Panc1 (cell line): ENCODE measurements at regions not wholly inside any gene's neighbourhood (a gene's known extent, or its start where the extent isn't known, plus 50 kb on each side); places are given as distances from the start of the nearest gene placed in this dataset.

Experiments used
- ATAC-seq: fragments of 200-7000 bp; cut with Tn5 transposase; 2 replicates; pipeline ENCODE4 v1.9.1; 2020; ENCODE audit warnings: mild to moderate bottlenecking, moderate library complexity
- BruUV-seq: library from RNA; stranded (reverse); fragments of 400-500 nt; replicated peaks from 2 replicates; lab custom pipeline; 2021; lab: Mats Ljungman, UMichigan
- CTCF ChIA-PET: fragments of 300-600 bp; sonication (Branson Sonifier 250); formaldehyde crosslinking; loops from one replicate; lab custom pipeline; 2022; ENCODE audit warnings: antibody characterized with exemption; lab: Charles Lee
- POLR2A ChIA-PET: fragments of 300-600 bp; sonication (Branson Sonifier 250); formaldehyde crosslinking; loops from one replicate; lab custom pipeline; 2022; ENCODE audit warnings: antibody characterized with exemption; lab: Charles Lee
- DNase-seq: peaks from one replicate; pipeline ENCODE4 v3.0.0-alpha.2; 2010; ENCODE audit warnings: low read depth, low spot score
- H3K27ac ChIP-seq: 2 replicates; pipeline ENCODE4 v1.5.1; 2011; ENCODE audit warnings: mild to moderate bottlenecking, low read length, inconsistent platforms
- H3K27me3 ChIP-seq: fragments of 200-500 bp; sonication (Bioruptor generic); 2 replicates; pipeline ENCODE4 v1.6.0; 2014; ENCODE audit warnings: low read length, inconsistent platforms; ENCODE audit not compliant: control insufficient read depth, insufficient read depth
- H3K36me3 ChIP-seq: fragments of 200-500 bp; sonication (Bioruptor generic); 2 replicates; pipeline ENCODE4 v1.5.1; 2014; ENCODE audit warnings: inconsistent platforms, mild to moderate bottlenecking, low read length, moderate library complexity; ENCODE audit not compliant: control insufficient read depth, insufficient read depth
- H3K4me1 ChIP-seq: 2 replicates; pipeline ENCODE4 v1.5.1; 2011; ENCODE audit warnings: inconsistent platforms, mild to moderate bottlenecking, low read length, moderate library complexity; ENCODE audit not compliant: control insufficient read depth, insufficient read depth
- H3K4me3 ChIP-seq, 2 experiments: 2 replicates each; pipeline ENCODE4 v1.5.1; 2011 to 2012; ENCODE audit warnings: low read depth in 2 of 2, low read length in 2 of 2, mild to moderate bottlenecking in 2 of 2, inconsistent platforms in 1 of 2, moderate library complexity in 1 of 2
- H3K9me3 ChIP-seq: fragments of 200-500 bp; sonication (Bioruptor generic); 2 replicates; pipeline ENCODE4 v1.5.1; 2014; ENCODE audit warnings: low read depth, mild to moderate bottlenecking, inconsistent platforms, low read length, moderate library complexity; ENCODE audit not compliant: control insufficient read depth, insufficient read depth
- POLR2AphosphoS5 ChIP-seq: IDR thresholded peaks from 2 replicates; pipeline ENCODE4 v1.6.1; 2012; ENCODE audit warnings: mild to moderate bottlenecking, low read depth, low read length, moderate library complexity
- SIN3A ChIP-seq: IDR thresholded peaks from 2 replicates; pipeline ENCODE4 v1.6.1; 2012; ENCODE audit warnings: low read depth, mild to moderate bottlenecking, low read length, moderate library complexity, borderline replicate concordance; ENCODE audit not compliant: insufficient read depth
- TCF7L2 ChIP-seq: IDR thresholded peaks from 2 replicates; pipeline ENCODE4 v1.6.1; 2011; ENCODE audit warnings: mild to moderate bottlenecking, low read depth, low read length, inconsistent platforms
- in situ Hi-C: cut with HindIII; loops from 2 replicates; pipeline ENCODE4 v1.10.0; 2016; ENCODE audit warnings: low sequenced_read_pairs, low pct_unique_long_range_greater_than_20kb
- intact Hi-C: fragments of 100-400 bp; cut with micrococcal nuclease; formaldehyde crosslinking; loops from one replicate; pipeline ENCODE4 v1.10.0; 2022; ENCODE audit not compliant: unreplicated experiment
- TF ChIP-seq, protein P1 (sequence below), 2 experiments: IDR thresholded peaks; 2 replicates each; pipeline ENCODE4 v1.6.1; 2011 to 2012; ENCODE audit warnings: low read depth in 2 of 2, control low read depth in 1 of 2, low read length in 1 of 2, mild to moderate bottlenecking in 1 of 2, moderate library complexity in 1 of 2; ENCODE audit not compliant: insufficient read depth in 1 of 2
- TF ChIP-seq, protein P2 (sequence below): fragments of 450-650 bp; IDR thresholded peaks from 2 replicates; pipeline ENCODE4 v1.5.1; 2017; ENCODE audit warnings: mild to moderate bottlenecking

DNA sequence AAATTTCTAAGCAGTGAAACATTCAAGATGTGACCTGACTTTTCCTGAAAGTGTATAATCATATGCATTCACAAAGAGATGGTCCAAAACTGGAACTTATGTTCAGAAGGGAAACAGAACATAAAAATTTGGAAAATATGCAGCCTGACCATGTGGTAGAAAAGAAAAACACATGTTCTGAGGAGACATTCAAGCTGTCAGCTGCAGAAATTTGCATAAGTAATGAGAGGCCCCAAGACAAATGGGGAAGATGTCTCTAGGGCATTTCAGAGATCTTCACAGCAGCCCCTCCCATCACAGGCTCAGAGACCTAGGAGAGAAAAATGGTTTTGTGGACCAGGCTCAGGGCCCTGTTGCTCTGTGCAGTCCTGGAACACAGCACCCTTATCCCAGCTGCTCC is 123.8 kb downstream of the RPIA start:
- no peak for ATAC-seq
- Histone ChIP-seq H3K27ac (no peak overlapping the region), H3K36me3 (no peaks in the 10 kb centered on the region), H3K4me3 (no peak overlapping the region), H3K27me3 (no peaks in the 10 kb centered on the region; the same call in 1 of the 2 replicates), H3K9me3 (no peaks in the 10 kb centered on the region), H3K4me1 (no peaks in the 10 kb centered on the region)
- DNase-seq = no peak
- intact Hi-C loops = no loop called here
- ChIA-PET POLR2A (no interaction called here), CTCF (no interaction called here)
- BruUV-seq = no TSS peak
- in situ Hi-C loops = no loop called here
- no peak for TF ChIP-seq POLR2AphosphoS5
- TF ChIP-seq, protein P1, sequence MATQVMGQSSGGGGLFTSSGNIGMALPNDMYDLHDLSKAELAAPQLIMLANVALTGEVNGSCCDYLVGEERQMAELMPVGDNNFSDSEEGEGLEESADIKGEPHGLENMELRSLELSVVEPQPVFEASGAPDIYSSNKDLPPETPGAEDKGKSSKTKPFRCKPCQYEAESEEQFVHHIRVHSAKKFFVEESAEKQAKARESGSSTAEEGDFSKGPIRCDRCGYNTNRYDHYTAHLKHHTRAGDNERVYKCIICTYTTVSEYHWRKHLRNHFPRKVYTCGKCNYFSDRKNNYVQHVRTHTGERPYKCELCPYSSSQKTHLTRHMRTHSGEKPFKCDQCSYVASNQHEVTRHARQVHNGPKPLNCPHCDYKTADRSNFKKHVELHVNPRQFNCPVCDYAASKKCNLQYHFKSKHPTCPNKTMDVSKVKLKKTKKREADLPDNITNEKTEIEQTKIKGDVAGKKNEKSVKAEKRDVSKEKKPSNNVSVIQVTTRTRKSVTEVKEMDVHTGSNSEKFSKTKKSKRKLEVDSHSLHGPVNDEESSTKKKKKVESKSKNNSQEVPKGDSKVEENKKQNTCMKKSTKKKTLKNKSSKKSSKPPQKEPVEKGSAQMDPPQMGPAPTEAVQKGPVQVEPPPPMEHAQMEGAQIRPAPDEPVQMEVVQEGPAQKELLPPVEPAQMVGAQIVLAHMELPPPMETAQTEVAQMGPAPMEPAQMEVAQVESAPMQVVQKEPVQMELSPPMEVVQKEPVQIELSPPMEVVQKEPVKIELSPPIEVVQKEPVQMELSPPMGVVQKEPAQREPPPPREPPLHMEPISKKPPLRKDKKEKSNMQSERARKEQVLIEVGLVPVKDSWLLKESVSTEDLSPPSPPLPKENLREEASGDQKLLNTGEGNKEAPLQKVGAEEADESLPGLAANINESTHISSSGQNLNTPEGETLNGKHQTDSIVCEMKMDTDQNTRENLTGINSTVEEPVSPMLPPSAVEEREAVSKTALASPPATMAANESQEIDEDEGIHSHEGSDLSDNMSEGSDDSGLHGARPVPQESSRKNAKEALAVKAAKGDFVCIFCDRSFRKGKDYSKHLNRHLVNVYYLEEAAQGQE (IDR thresholded peaks at IDR 0.05; ENCODE audit: insufficient read depth in 1 of 2, low read depth in 2 of 2, low read length in 1 of 2) = no peak
- TF ChIP-seq SIN3A = no peak
- TF ChIP-seq, protein P2, sequence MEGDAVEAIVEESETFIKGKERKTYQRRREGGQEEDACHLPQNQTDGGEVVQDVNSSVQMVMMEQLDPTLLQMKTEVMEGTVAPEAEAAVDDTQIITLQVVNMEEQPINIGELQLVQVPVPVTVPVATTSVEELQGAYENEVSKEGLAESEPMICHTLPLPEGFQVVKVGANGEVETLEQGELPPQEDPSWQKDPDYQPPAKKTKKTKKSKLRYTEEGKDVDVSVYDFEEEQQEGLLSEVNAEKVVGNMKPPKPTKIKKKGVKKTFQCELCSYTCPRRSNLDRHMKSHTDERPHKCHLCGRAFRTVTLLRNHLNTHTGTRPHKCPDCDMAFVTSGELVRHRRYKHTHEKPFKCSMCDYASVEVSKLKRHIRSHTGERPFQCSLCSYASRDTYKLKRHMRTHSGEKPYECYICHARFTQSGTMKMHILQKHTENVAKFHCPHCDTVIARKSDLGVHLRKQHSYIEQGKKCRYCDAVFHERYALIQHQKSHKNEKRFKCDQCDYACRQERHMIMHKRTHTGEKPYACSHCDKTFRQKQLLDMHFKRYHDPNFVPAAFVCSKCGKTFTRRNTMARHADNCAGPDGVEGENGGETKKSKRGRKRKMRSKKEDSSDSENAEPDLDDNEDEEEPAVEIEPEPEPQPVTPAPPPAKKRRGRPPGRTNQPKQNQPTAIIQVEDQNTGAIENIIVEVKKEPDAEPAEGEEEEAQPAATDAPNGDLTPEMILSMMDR = no peak
- TF ChIP-seq TCF7L2 = no peak

GRCh38 chr2:88815697-88816096 is 124.2 kb downstream of the RPIA start:
- Histone ChIP-seq H3K4me3 (no peak overlapping the region), H3K27me3 (no peaks in the 10 kb centered on the region; the same call in 1 of the 2 replicates), H3K27ac (no peak overlapping the region), H3K36me3 (no peaks in the 10 kb centered on the region), H3K9me3 (no peaks in the 10 kb centered on the region), H3K4me1 (no peaks in the 10 kb centered on the region)
- POLR2A ChIA-PET = no interaction called here
- intact Hi-C loops (no loop called here), in situ Hi-C loops (no loop called here)
- no peak for TF ChIP-seq TCF7L2
- no peak for TF ChIP-seq SIN3A
- TF ChIP-seq POLR2AphosphoS5 = no peak
- TF ChIP-seq, protein P2 = no peak
- TF ChIP-seq, protein P1 (IDR thresholded peaks at IDR 0.05; ENCODE audit: insufficient read depth in 1 of 2, low read depth in 2 of 2, low read length in 1 of 2) = no peak
- ATAC-seq (no peak), DNase-seq (no peak)
- CTCF ChIA-PET = no interaction called here
- BruUV-seq = no TSS peak
